ENCODE measurements at regions not wholly inside any gene's neighbourhood (a gene's known extent, or its start where the extent isn't known, plus 50 kb on each side); places are given as distances from the start of the nearest gene placed in this dataset.

GRCh38 chr18:47737198-47737830 lies 193.1 kb downstream of the SMAD2 start:
- DNase-seq (ENCODE audit: low spot score) = no peak
- Mint-ChIP-seq H3K27me3 (ENCODE audit: unreplicated experiment) (no peaks in the 10 kb centered on the region), H3K4me3 (ENCODE audit: unreplicated experiment) (no peak overlapping the region)

DNA sequence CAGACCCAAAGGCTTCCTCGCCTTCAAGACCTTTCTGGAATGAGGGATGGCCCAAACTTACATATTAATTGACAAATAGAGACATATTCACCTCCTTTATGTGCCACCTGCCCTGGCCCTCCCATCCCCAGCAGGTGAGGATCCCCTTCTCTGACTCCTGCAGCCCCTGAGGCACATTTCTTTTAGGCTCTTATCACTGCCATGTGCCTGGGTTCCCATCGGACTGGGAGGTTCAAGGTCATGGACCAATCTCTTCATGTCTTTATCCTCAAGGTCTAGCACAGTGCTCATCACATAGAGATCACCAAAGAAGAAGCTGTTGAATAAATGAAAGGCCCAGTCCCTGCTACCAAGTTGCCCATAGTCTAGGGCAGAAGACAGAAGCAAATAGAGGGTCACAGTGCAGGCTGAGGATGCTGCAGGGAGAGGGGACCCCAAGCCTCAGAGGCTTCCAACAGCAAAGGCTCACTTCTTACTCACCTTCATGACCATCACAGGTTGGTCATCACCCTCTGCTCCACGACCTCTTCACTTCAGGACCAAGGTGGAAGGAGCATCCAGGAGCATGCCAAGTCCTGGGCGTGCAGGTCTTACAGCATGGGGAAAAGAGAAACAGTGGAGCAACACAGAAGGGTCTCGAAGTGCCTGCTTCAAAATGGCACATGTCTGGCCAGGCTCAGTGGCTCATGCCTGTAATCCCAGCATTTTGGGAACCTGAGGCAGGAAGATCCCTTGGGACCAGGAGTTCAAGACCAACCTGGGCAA lies 193.9 kb downstream of the SMAD2 start:
- TF ChIP-seq, protein P1, sequence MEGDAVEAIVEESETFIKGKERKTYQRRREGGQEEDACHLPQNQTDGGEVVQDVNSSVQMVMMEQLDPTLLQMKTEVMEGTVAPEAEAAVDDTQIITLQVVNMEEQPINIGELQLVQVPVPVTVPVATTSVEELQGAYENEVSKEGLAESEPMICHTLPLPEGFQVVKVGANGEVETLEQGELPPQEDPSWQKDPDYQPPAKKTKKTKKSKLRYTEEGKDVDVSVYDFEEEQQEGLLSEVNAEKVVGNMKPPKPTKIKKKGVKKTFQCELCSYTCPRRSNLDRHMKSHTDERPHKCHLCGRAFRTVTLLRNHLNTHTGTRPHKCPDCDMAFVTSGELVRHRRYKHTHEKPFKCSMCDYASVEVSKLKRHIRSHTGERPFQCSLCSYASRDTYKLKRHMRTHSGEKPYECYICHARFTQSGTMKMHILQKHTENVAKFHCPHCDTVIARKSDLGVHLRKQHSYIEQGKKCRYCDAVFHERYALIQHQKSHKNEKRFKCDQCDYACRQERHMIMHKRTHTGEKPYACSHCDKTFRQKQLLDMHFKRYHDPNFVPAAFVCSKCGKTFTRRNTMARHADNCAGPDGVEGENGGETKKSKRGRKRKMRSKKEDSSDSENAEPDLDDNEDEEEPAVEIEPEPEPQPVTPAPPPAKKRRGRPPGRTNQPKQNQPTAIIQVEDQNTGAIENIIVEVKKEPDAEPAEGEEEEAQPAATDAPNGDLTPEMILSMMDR (IDR thresholded peaks at IDR 0.05; ENCODE audit: unreplicated experiment) = no peak
- H3K27ac Mint-ChIP-seq (ENCODE audit: unreplicated experiment) = no peak overlapping the region

More at GRCh38 chr18:47737198-47737830, 193.1 kb downstream of the SMAD2 start:
- H3K27ac Mint-ChIP-seq (ENCODE audit: unreplicated experiment) = no peak overlapping the region
- TF ChIP-seq, protein P1 (IDR thresholded peaks at IDR 0.05; ENCODE audit: unreplicated experiment) = no peak
- no peaks in the 10 kb centered on the region for H3K36me3 Mint-ChIP-seq (ENCODE audit: low read depth, unreplicated experiment)
- H3K9me3 Mint-ChIP-seq (ENCODE audit: unreplicated experiment) = no peaks in the 10 kb centered on the region
- H3K4me1 Mint-ChIP-seq (ENCODE audit: unreplicated experiment) = peaks cover 29% of the 10 kb centered on the region

GRCh38 chr18:47735041-47735702 lies 195.3 kb downstream of the SMAD2 start:
- no peak overlapping the region for H3K27ac Mint-ChIP-seq (ENCODE audit: unreplicated experiment)
- no peak for DNase-seq (ENCODE audit: low spot score)
- no peak overlapping the region for H3K4me3 Mint-ChIP-seq (ENCODE audit: unreplicated experiment)
- H3K4me1 Mint-ChIP-seq (ENCODE audit: unreplicated experiment) = peaks cover 33% of the 10 kb centered on the region
- TF ChIP-seq, protein P1 (IDR thresholded peaks at IDR 0.05; ENCODE audit: unreplicated experiment) = no peak
- no peaks in the 10 kb centered on the region for H3K36me3 Mint-ChIP-seq (ENCODE audit: low read depth, unreplicated experiment)
- H3K27me3 Mint-ChIP-seq (ENCODE audit: unreplicated experiment) = no peaks in the 10 kb centered on the region
- no peaks in the 10 kb centered on the region for H3K9me3 Mint-ChIP-seq (ENCODE audit: unreplicated experiment)

More for the DNA sequence above, 193.9 kb downstream of the SMAD2 start:
- no peaks in the 10 kb centered on the region for H3K36me3 Mint-ChIP-seq (ENCODE audit: low read depth, unreplicated experiment)
- H3K4me3 Mint-ChIP-seq (ENCODE audit: unreplicated experiment) = no peak overlapping the region
- peaks cover 29% of the 10 kb centered on the region for H3K4me1 Mint-ChIP-seq (ENCODE audit: unreplicated experiment)
- no peaks in the 10 kb centered on the region for H3K9me3 Mint-ChIP-seq (ENCODE audit: unreplicated experiment)
- no peak for DNase-seq (ENCODE audit: low spot score)
- H3K27me3 Mint-ChIP-seq (ENCODE audit: unreplicated experiment) = no peaks in the 10 kb centered on the region

DNA sequence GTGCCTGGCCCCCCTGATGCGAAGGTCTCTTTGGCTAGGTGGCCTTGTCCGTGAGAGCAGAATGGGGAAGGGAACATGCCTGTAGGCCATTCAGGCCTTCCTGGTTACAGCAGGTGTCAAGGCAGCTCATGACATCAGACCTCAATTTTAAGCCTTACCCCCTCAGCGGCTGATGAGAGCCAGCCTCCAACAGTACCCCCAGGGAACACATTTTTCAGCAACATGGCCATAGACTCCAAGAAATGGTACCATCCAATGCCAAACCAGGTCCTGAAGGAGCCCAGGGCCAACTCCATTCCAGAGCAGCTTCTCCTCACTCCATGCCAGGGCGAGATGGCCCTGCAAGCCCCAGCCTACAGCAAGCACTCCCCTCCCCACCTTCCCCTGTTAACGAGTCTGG lies 199.2 kb downstream of the SMAD2 start:
- Mint-ChIP-seq H3K27ac (ENCODE audit: unreplicated experiment) (no peak overlapping the region), H3K9me3 (ENCODE audit: unreplicated experiment) (no peaks in the 10 kb centered on the region), H3K36me3 (ENCODE audit: low read depth, unreplicated experiment) (no peaks in the 10 kb centered on the region), H3K27me3 (ENCODE audit: unreplicated experiment) (peaks cover 3% of the 10 kb centered on the region), H3K4me3 (ENCODE audit: unreplicated experiment) (no peak overlapping the region), H3K4me1 (ENCODE audit: unreplicated experiment) (peaks cover 28% of the 10 kb centered on the region)
- no peak for DNase-seq (ENCODE audit: low spot score)
- TF ChIP-seq, protein P1 (IDR thresholded peaks at IDR 0.05; ENCODE audit: unreplicated experiment) = no peak

Measured in endothelial cell (in vitro differentiated cells).